ENCODE measurements at regions not wholly inside any gene's neighbourhood (a gene's known extent, or its start where the extent isn't known, plus 50 kb on each side); places are given as distances from the start of the nearest gene placed in this dataset.

DNA sequence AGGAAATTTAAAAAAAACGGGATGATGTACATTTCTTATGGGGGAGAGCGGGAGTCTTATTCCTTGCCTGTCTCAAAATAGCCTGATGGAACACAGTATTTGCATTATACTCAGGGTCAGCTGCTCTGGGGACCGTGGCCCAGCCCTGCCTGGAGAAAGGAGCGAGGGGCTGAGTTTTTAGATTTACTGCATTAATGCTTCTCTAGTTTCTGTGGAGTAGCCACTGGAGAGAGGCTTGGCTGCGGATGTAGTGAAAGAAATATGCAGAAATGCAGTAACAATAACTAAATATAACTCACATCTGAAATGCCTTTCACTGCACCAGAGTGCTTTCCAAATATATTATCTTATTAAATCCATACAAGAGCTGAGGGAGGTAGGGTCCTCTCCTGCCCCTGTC, 87.6 kb upstream of the MAP1LC3B2 start:
- TF ChIP-seq CTCF (IDR thresholded peaks at IDR 0.05; ENCODE audit: low read depth, low read length) (no peak), EZH2phosphoT487 (IDR thresholded peaks at IDR 0.05; ENCODE audit: low read depth) (no peak)

All from OCI-LY3 (cell line).